HG02885 (cell line): ENCODE measurements at regions not wholly inside any gene's neighbourhood (a gene's known extent, or its start where the extent isn't known, plus 50 kb on each side); places are given as distances from the start of the nearest gene placed in this dataset.
"Not testable (repeated sequence)": the region's sequence is repeated elsewhere in the genome, so short reads cannot be mapped to it uniquely, and the experiment has no call there.

Source experiments
- ATAC-seq: cut with Tn5 transposase; IDR thresholded peaks from one replicate; pipeline ENCODE4 v1.9.1; 2021; ENCODE audit warnings: mild to moderate bottlenecking; ENCODE audit not compliant: unreplicated experiment, poor library complexity

DNA sequence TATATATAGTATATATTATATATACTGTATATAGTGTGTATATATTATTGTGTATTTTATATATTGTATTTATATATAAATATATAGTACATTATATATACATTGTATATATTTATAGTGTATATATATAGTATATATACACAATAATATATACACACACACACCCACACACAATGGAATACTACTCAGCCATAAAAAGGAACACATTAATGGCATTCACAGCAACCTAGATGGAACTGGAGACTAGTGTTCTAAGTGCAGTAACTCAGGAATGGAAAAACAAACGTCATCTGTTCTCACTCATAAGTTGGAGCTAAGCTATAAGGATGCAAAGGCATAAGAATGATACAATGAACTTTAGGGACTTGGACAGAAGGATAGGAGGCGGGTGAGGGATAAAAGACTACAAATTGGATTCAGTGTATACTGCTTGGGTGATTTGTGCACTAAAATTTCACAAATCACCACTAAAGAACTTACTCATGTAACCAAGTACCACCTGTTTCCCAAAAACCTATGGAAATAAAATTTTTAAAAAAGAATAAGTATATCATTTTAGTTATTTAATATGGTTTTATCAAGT lies 201.9 kb upstream of the CDH11 start:
- ATAC-seq = no peak

DNA sequence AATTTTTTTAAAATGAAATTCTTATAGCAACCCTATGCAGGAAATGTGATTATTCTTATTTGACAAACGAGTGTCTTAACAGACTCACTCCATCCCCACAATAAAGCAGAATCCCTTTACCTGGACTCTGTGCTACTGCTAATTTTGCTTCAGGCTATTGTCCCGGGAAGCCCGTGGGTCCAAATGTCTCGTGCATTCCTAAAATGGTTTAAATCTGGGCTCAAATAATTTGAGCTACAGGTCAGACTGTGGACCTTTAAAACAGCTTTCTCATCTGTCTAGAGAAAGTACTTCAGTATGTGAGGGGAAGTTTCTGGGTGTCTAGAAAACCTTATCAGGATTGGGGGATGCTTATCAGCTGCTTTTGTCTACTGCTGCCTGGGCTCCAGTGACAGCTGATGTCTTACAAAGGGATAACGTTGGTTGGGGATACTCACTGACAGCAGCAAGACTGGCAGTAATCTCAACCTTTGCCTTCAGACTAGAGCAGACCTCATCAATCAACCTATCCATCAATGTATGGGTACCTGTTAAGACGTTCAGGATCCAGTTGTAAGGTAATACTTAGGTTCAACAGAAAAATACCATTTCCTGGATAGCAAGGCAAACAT lies 197.9 kb upstream of the CDH11 start:
- ATAC-seq = no peak

GRCh38 chr16:65318590-65319257 lies 196.9 kb upstream of the CDH11 start:
- ATAC-seq = no peak

DNA sequence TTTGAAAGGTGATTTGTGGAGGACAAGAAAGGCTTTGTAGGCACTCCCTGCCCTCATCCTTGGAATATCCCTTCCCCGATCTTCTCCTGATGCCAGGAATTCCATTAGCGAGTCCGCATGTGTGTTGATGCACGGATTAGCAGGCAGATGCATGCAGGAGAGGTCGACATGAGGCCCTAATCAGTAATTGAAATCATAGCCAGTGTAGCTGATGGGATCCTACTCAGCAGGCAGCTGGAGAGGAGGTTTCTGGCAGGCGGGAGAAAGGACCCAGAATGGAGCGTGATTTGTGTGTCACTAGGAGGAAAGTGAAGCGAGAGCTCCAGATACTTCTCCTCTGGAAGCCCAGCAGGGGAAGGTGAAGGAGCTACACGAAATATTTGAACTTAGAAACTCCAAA lies 196.3 kb upstream of the CDH11 start:
- ATAC-seq = no peak

- no peak for ATAC-seq
These were observed 194.9 kb upstream of the CDH11 start for GRCh38 chr16:65316808-65317207.

GRCh38 chr16:65315081-65315780 lies 193.4 kb upstream of the CDH11 start:
- ATAC-seq = no peak

DNA sequence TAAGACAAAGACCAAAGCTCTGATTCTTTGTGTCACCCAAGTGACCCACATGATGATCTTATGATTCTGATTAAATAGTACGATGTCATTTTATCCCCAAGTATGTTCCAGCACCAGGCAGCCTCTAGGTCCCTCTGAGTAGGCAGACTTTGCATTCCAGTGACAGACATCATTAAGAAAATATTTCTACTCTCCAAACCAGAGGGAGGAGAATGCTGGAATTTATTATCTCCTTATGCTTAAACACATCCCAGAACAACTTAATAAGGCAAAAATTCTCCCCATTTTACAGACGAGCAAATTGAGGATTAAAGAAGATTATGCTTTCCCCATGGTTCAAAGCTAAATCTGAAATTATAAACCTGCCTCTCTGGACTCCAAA lies 192.8 kb upstream of the CDH11 start:
- ATAC-seq = no peak

DNA sequence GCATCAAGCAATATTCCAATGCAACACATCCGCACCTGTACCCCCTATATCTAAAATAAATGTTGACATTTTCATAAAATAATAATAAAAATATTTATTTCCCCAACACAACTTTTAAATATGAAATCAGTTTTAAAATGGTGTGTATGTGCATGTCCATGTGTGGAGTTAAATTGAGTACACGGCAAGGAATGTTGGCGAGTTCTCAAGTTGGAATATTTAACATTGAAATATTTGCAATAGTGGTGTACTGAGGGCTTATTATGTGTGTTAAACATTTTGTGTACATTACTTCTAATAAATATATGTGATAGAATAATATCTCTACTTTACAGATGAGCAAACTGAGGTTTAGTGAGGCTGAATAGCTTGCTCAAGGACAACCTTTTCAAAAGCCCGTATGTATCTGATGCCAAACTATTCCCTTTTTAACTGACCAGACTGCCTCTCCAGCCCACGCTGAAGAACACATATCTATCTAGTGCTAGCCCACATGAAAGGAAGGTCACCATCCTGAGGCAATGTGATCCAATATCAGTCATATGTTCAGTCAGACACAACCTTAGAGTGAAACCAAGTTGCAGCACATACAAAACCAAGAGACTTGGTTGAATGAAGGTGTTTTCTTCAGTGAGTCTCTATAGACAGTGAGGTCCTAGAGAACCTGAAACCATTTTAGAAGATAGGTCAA lies 192.2 kb upstream of the CDH11 start:
- ATAC-seq = no peak

DNA sequence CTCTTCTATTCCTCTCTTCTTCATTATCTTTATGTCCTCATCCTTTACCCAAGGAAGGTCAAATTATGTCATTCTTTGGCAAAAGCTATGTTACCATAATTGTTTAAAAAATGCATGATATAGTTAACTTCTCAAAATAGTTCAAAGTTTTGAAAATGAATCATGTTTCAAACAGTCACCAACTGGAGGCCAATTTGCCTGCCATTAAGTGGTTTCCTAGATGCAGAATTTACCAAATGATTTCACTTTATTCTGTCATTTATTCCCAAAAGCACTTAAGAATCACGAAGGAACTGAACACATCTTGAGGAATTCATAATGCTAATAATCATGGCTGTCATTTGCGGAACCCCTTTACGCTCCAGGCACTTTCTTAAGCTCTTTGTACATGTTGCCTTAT lies 190.9 kb upstream of the CDH11 start:
- no peak for ATAC-seq

GRCh38 chr16:65312071-65312470 lies 190.2 kb upstream of the CDH11 start:
- ATAC-seq = no peak

DNA sequence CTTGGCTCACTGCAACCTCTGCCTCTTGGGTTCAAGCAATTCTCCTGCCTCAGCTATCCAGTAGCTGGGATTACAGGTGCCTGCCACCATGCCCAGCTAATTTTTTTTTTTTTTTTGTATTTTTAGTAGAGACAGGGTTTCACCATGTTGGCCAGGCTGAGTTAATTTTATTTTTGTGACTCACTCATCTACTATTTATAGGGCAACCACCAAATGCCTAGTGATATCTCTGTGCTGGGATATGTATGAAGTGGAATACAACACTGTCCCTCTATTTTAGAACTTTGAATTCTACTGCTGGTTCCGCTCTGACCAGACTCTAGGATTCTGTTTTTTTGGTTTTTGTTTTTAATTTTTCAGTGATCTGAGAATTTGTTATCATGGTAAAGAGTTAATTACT lies 188.6 kb upstream of the CDH11 start:
- ATAC-seq = not testable (repeated sequence)

GRCh38 chr16:65309354-65309753 lies 187.5 kb upstream of the CDH11 start:
- ATAC-seq = no peak

GRCh38 chr16:65308506-65308905 lies 186.6 kb upstream of the CDH11 start:
- no peak for ATAC-seq

- ATAC-seq = no peak
These were observed 185.4 kb upstream of the CDH11 start for GRCh38 chr16:65307286-65307685.

- no peak for ATAC-seq
These were observed 184.9 kb upstream of the CDH11 start for GRCh38 chr16:65306722-65307121.

DNA sequence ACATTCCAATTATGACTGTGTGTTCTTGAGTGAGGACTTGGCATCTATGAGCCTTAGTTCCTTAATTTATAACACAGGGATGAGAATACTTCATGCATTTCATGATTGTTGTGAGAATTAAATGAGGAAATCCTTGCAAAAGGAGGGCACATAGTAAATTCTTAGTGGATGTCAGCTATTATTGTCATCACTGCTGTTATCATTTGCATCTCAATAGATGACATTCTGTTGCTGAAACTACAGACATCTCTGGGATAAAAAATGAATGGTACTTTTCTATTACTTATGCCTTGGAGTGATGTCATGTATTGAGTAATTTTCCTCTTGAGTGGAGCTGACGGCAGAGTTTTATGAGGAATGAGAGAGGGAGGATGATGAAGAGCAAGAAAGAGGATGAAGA lies 184.4 kb upstream of the CDH11 start:
- no peak for ATAC-seq

DNA sequence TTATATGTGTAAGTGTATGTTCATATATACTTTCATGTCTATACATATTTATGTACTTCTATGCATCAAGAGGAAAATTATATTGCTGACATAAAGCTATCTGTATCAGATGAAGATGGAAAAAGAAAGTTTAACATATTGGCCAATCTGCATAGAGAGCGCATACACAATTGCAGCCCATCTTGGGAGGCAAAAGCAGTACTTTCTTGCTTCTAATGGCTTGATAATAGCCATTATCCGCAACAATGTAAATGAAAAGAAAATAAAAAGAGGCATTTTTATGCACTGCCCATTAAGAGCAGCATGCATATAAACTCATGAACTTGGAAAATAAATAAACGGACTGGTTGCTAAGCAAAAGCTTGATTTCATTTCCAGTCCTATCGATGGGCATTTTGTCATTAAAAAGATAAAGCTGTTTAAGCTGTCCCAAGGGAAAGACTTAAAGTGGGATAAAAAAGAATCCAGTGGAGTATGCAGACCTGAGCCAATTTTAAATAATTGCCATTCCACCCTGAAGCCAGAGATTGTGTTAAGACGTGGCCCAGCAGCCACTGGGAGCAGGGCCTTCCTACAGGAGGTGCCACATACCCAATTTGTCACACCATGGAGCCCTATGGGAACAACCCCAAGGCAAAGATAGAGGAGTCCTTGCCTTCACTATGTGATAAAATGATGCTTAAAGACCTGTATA lies 183.6 kb upstream of the CDH11 start:
- no peak for ATAC-seq

DNA sequence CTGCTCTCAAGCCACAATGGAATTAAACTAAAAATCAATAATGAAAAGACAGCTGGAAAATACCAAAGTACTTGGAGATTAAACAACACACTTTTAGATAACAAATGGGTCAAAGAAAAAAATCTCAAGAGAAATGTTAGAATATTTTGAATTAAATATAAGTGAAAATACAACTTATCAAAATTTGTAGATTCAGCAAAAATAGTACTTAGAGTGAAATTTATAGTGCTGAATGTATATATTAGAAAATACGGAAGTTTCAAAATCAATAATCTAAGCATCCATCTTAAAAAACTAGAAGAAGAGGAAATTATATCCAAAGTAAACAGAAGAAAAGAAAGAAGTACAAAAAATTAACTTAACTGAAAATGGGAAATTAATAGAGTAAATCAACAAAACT lies 179.2 kb upstream of the CDH11 start:
- no peak for ATAC-seq

- ATAC-seq = no peak
These were observed 175.6 kb upstream of the CDH11 start for GRCh38 chr16:65297453-65297852.

GRCh38 chr16:65295527-65295926 lies 173.7 kb upstream of the CDH11 start:
- no peak for ATAC-seq
